ENCODE measurements at regions not wholly inside any gene's neighbourhood (a gene's known extent, or its start where the extent isn't known, plus 50 kb on each side); places are given as distances from the start of the nearest gene placed in this dataset.
"Not testable (repeated sequence)": the region's sequence is repeated elsewhere in the genome, so short reads cannot be mapped to it uniquely, and the experiment has no call there.

DNA sequence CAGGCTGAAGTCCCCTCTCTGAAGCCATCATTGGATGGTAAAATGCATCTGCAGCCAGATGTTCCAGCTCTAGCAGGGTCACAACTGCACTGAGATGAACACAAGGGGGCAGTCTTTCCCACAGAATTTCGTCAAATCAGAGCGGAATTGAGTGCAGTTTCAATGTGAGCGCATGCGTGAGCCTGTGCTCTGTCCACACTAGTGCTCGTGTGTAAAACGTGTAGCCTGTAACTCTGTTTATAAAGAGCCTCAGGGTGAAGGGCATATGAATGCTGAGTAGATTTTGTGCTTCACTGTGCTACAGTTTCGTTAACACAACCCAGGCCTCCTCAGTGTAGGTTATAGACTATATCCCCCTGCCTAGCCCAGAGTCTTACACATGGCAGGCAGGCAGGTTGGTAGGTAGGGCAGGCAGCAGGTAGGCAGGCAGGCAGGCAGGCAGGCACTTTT is 92.7 kb upstream of the GOLGA6L4 start:
- Mint-ChIP-seq H3K9me3 (no peaks in the 10 kb centered on the region), H3K4me1 (peaks cover 0 to 6% of the 10 kb centered on the region in 2 donors), H3K4me3 (no peak overlapping the region), H3K27ac (no peak overlapping the region), H3K36me3 (no peaks in the 10 kb centered on the region), H3K27me3 (ENCODE audit: low read depth in 2 of 2) (peaks cover 15 to 38% of the 10 kb centered on the region in 2 donors)
- TF ChIP-seq, protein P1, sequence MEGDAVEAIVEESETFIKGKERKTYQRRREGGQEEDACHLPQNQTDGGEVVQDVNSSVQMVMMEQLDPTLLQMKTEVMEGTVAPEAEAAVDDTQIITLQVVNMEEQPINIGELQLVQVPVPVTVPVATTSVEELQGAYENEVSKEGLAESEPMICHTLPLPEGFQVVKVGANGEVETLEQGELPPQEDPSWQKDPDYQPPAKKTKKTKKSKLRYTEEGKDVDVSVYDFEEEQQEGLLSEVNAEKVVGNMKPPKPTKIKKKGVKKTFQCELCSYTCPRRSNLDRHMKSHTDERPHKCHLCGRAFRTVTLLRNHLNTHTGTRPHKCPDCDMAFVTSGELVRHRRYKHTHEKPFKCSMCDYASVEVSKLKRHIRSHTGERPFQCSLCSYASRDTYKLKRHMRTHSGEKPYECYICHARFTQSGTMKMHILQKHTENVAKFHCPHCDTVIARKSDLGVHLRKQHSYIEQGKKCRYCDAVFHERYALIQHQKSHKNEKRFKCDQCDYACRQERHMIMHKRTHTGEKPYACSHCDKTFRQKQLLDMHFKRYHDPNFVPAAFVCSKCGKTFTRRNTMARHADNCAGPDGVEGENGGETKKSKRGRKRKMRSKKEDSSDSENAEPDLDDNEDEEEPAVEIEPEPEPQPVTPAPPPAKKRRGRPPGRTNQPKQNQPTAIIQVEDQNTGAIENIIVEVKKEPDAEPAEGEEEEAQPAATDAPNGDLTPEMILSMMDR (IDR thresholded peaks at IDR 0.05) = peak; percentile 70
- ATAC-seq (peak; percentile 91 to 99 (median 94)), DNase-seq (peak; percentile 31 to 91)
- no peaks in the 10 kb centered on the region for H3K27me3 ChIP-seq (ENCODE audit: control insufficient read depth, insufficient read depth, low read length)
- WGBS (ENCODE audit: insufficient coverage) = 3% methylated on average over 7 of the region's 7 CpGs
- intact Hi-C loops (cut with micrococcal nuclease) = no loop called here
- no peaks in the 10 kb centered on the region for H3K9me3 ChIP-seq (ENCODE audit: control insufficient read depth, insufficient read depth, low read length)
- peaks cover 3% of the 10 kb centered on the region for H3K4me1 ChIP-seq (ENCODE audit: control insufficient read depth, insufficient read depth, low read length)
- no peak overlapping the region for H3K4me3 ChIP-seq (ENCODE audit: low read length)
- no peak overlapping the region for H3K27ac ChIP-seq (ENCODE audit: low read length)
- H3K36me3 ChIP-seq (ENCODE audit: control insufficient read depth, insufficient read depth, low read length) = no peaks in the 10 kb centered on the region

DNA sequence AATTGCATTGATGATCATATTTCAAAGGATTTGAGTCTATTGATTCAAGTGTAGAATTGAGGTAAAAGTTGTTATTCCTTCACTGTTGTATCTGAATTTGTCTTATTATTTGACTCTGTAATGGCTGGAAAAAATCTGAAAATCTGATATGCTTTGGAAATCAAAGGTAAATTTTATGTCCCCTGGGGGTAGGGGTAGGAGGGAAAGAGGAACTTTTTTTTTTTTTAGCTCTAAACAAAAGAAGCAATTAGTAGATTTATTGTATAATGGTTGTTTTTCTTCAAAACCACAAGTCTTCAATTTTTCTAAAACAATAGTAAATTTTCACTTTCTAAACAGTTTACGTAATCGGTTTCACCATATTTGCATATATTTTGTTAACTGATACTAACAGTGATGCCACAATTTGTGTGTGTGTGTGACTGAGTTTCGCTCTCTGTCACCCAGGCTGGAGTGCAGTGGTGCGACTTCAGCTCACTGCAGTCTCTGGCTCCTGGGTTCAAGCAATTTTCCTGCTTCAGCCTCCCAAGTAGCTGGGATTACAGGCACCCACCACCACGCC is 91.7 kb upstream of the GOLGA6L4 start:
- peaks cover 3% of the 10 kb centered on the region for H3K4me1 ChIP-seq (ENCODE audit: control insufficient read depth, insufficient read depth, low read length)
- H3K9me3 ChIP-seq (ENCODE audit: control insufficient read depth, insufficient read depth, low read length) = no peaks in the 10 kb centered on the region
- H3K27me3 ChIP-seq (ENCODE audit: control insufficient read depth, insufficient read depth, low read length) = no peaks in the 10 kb centered on the region
- Mint-ChIP-seq H3K27me3 (ENCODE audit: low read depth in 2 of 2) (peaks cover 13 to 30% of the 10 kb centered on the region in 2 donors), H3K27ac (no peak overlapping the region), H3K4me1 (peaks cover 0 to 6% of the 10 kb centered on the region in 2 donors), H3K36me3 (no peaks in the 10 kb centered on the region), H3K4me3 (no peak overlapping the region), H3K9me3 (no peaks in the 10 kb centered on the region)
- intact Hi-C loops (cut with micrococcal nuclease) = no loop called here
- no peak overlapping the region for H3K4me3 ChIP-seq (ENCODE audit: low read length)
- no peak overlapping the region for H3K27ac ChIP-seq (ENCODE audit: low read length)
- WGBS (ENCODE audit: insufficient coverage) = 79% methylated on average over 3 of the region's 5 CpGs
- no peaks in the 10 kb centered on the region for H3K36me3 ChIP-seq (ENCODE audit: control insufficient read depth, insufficient read depth, low read length)
- DNase-seq = no peak
- no peak for ATAC-seq
- TF ChIP-seq, protein P1 (IDR thresholded peaks at IDR 0.05) = no peak

DNA sequence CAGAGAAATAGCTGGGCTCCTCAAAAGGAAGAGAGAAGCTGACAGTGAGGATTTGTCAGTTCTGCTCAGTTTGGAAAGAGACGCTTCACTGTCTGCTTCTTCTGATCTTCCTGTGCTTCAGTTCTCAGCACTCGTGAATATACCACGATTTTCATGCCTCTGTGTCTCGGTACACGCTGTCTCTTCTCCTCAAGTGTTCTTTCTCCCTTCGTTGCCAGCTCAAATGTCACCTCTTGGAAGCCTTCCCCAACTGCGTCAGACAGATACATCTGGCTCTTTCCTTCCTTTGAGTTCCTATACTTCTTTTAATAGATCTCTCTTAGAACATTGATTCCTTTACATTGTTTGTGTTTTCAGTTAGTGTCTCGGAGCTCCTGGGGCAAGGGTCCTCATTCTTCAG is 90.6 kb upstream of the GOLGA6L4 start:
- H3K27ac Mint-ChIP-seq; H3K9me3 Mint-ChIP-seq; DNase-seq; ATAC-seq; H3K4me3 Mint-ChIP-seq; H3K27ac ChIP-seq (ENCODE audit: low read length); H3K4me1 ChIP-seq (ENCODE audit: control insufficient read depth, insufficient read depth, low read length); H3K27me3 ChIP-seq (ENCODE audit: control insufficient read depth, insufficient read depth, low read length); H3K9me3 ChIP-seq (ENCODE audit: control insufficient read depth, insufficient read depth, low read length); H3K4me3 ChIP-seq (ENCODE audit: low read length); H3K36me3 ChIP-seq (ENCODE audit: control insufficient read depth, insufficient read depth, low read length); H3K4me1 Mint-ChIP-seq; H3K36me3 Mint-ChIP-seq; intact Hi-C loops (cut with micrococcal nuclease): not testable (repeated sequence)
- WGBS (ENCODE audit: insufficient coverage) = 77% methylated on average over 8 of the region's 8 CpGs
- H3K27me3 Mint-ChIP-seq (ENCODE audit: low read depth in 2 of 2) = peaks cover 13 to 36% of the 10 kb centered on the region in 2 donors

DNA sequence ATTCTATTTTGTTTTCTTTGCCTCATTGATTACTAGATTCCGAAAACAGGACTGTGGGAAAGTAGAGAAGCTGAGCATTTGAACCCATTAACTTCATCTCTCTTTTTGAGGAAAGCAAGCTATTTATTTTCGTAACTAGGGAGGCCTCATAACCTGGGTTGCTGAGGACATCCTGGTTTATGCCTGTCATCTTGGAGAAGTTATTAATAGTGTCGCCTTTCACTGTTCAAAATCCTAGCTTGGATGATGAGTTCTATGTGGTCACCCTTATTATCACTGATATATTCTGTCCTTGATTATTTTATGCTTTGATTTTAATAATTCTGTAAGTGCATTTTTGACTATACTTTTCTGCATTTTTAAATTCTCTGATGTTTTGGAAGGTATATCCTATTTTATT is 89.3 kb upstream of the GOLGA6L4 start:
- intact Hi-C loops (cut with micrococcal nuclease); H3K36me3 Mint-ChIP-seq; H3K4me3 ChIP-seq (ENCODE audit: low read length); H3K27me3 ChIP-seq (ENCODE audit: control insufficient read depth, insufficient read depth, low read length); H3K4me1 Mint-ChIP-seq; DNase-seq; H3K9me3 ChIP-seq (ENCODE audit: control insufficient read depth, insufficient read depth, low read length); H3K4me3 Mint-ChIP-seq; ATAC-seq; H3K36me3 ChIP-seq (ENCODE audit: control insufficient read depth, insufficient read depth, low read length); H3K27ac Mint-ChIP-seq; H3K27ac ChIP-seq (ENCODE audit: low read length); H3K9me3 Mint-ChIP-seq; H3K4me1 ChIP-seq (ENCODE audit: control insufficient read depth, insufficient read depth, low read length): not testable (repeated sequence)
- WGBS (ENCODE audit: insufficient coverage) = 85% methylated on average over 2 of the region's 3 CpGs
- H3K27me3 Mint-ChIP-seq (ENCODE audit: low read depth in 2 of 2) = peaks cover 13 to 29% of the 10 kb centered on the region in 2 donors

DNA sequence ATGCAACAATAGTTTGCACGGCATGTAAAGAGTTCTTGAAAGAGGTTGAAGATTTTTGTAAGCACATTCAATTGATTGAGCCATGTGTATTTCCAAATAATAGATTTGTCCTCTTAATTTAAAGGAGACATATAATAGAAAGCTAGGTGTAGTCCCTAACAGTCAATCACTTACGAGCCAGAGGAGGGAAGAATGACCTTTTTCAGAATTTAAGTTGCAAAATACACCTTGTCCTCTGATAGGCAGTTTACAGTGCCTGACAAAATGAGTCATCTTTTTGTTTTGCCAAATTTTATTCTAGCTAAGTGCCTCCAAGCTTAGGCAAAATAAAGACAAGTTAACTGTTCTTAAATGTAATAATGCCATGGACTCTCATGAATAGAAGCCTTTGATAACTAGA is 88.3 kb upstream of the GOLGA6L4 start:
- WGBS (ENCODE audit: insufficient coverage) = no CpG with 5 or more reads among the region's 2 CpGs
- ATAC-seq; H3K27ac Mint-ChIP-seq; H3K9me3 Mint-ChIP-seq; intact Hi-C loops (cut with micrococcal nuclease); DNase-seq; H3K27ac ChIP-seq (ENCODE audit: low read length); H3K27me3 ChIP-seq (ENCODE audit: control insufficient read depth, insufficient read depth, low read length); H3K9me3 ChIP-seq (ENCODE audit: control insufficient read depth, insufficient read depth, low read length); H3K36me3 ChIP-seq (ENCODE audit: control insufficient read depth, insufficient read depth, low read length); H3K4me1 ChIP-seq (ENCODE audit: control insufficient read depth, insufficient read depth, low read length); H3K4me1 Mint-ChIP-seq; H3K4me3 Mint-ChIP-seq; H3K36me3 Mint-ChIP-seq; H3K4me3 ChIP-seq (ENCODE audit: low read length): not testable (repeated sequence)
- peaks cover 13 to 23% of the 10 kb centered on the region in 2 donors for H3K27me3 Mint-ChIP-seq (ENCODE audit: low read depth in 2 of 2)
